ENCODE measurements at regions not wholly inside any gene's neighbourhood (a gene's known extent, or its start where the extent isn't known, plus 50 kb on each side); places are given as distances from the start of the nearest gene placed in this dataset.

DNA sequence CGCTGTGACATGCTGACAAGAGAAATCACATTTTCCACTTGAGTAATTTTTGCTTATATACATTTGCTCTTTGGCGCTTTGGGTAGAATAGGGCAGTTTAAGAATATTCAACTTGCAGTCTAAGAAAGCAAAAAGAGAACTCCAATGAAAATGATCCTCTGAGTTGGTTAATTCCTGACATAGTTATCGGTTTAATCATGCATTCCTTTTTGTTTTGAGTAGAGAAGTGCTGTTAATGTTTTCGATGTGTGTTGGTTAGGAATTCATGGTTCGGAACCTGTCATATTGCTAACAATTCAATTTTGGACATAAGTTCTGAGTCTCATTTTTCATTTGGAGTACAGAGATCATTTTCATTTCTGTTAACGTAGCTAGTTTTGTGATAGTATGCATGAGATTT is 700.6 kb upstream of the PITX2 start:
- TF ChIP-seq, protein P1, sequence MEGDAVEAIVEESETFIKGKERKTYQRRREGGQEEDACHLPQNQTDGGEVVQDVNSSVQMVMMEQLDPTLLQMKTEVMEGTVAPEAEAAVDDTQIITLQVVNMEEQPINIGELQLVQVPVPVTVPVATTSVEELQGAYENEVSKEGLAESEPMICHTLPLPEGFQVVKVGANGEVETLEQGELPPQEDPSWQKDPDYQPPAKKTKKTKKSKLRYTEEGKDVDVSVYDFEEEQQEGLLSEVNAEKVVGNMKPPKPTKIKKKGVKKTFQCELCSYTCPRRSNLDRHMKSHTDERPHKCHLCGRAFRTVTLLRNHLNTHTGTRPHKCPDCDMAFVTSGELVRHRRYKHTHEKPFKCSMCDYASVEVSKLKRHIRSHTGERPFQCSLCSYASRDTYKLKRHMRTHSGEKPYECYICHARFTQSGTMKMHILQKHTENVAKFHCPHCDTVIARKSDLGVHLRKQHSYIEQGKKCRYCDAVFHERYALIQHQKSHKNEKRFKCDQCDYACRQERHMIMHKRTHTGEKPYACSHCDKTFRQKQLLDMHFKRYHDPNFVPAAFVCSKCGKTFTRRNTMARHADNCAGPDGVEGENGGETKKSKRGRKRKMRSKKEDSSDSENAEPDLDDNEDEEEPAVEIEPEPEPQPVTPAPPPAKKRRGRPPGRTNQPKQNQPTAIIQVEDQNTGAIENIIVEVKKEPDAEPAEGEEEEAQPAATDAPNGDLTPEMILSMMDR (IDR thresholded peaks at IDR 0.05), result no peak
- TF ChIP-seq POLR2A (IDR thresholded peaks at IDR 0.05), result no peak
